Activated CD4-positive, alpha-beta T cell treated with anti-CD3 and anti-CD28 coated beads for 36 hours (primary cell): ENCODE measurements at regions not wholly inside any gene's neighbourhood (a gene's known extent, or its start where the extent isn't known, plus 50 kb on each side); places are given as distances from the start of the nearest gene placed in this dataset.
"Not testable (repeated sequence)": the region's sequence is repeated elsewhere in the genome, so short reads cannot be mapped to it uniquely, and the experiment has no call there.

Experiments used
- ATAC-seq: fragments of 200-7000 bp; cut with Tn5 transposase; one replicate; pipeline ENCODE4 v1.10.0; 2021; ENCODE audit warnings: mild to moderate bottlenecking, moderate library complexity
- CTCF ChIA-PET: fragments of 350-600 bp; sonication (Branson Sonifier 250); formaldehyde crosslinking; loops from one replicate; lab custom pipeline; 2021; ENCODE audit warnings: antibody characterized with exemption; lab: Charles Lee
- POLR2A ChIA-PET: fragments of 350-600 bp; sonication (Branson Sonifier 250); formaldehyde crosslinking; loops from one replicate; lab custom pipeline; 2021; ENCODE audit warnings: antibody characterized with exemption, inconsistent platforms; lab: Charles Lee
- DNase-seq: peaks from one replicate; pipeline ENCODE4 v3.0.0-alpha.2; 2020
- H3K27ac Mint-ChIP-seq: one replicate; pipeline ENCODE4 v1.8.0; 2021; ENCODE audit warnings: mixed read lengths
- H3K27me3 Mint-ChIP-seq: one replicate; pipeline ENCODE4 v1.8.0; 2021; ENCODE audit warnings: mixed read lengths
- H3K36me3 Mint-ChIP-seq: one replicate; pipeline ENCODE4 v1.8.0; 2021; ENCODE audit warnings: low read depth, mixed read lengths
- H3K4me1 Mint-ChIP-seq: one replicate; pipeline ENCODE4 v1.8.0; 2021; ENCODE audit warnings: mixed read lengths
- H3K4me3 Mint-ChIP-seq: one replicate; pipeline ENCODE4 v1.8.0; 2021; ENCODE audit warnings: mild to moderate bottlenecking, moderate library complexity, mixed read lengths
- H3K9me3 Mint-ChIP-seq: one replicate; pipeline ENCODE4 v1.8.0; 2021; ENCODE audit warnings: low read depth, mixed read lengths
- intact Hi-C, 2 experiments: fragments of 100-400 bp; cut with DNase I in 1 of 2; cut with micrococcal nuclease in 1 of 2; formaldehyde crosslinking; loops; one replicate each; pipeline versions ENCODE4 v1.14.2 to v1.15.1; 2022 to 2024; cut with DNase I, micrococcal nuclease

DNA sequence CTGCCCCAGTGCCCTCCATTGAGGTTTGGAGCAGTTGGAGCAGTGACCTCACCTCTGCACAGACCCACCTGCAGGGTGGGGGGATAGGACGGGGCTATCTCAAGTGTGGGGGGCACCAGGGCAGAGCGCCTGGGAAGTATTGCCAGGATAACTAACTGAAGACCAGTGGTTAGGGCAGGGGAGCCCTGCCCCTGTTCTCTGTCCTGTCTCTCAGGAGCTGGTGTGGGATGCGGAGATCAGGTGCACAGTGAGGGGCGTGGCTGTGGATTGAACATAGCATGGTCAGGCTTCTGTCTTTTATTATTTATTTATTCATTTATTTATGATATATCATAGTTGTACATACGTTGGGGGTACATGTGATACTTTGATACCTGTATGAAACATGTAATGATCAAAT, 256.6 kb downstream of the GADD45G start:
- intact Hi-C loops, H3K4me1 Mint-ChIP-seq, H3K4me3 Mint-ChIP-seq, ATAC-seq, CTCF ChIA-PET, H3K9me3 Mint-ChIP-seq, POLR2A ChIA-PET, H3K36me3 Mint-ChIP-seq, H3K27ac Mint-ChIP-seq, H3K27me3 Mint-ChIP-seq, DNase-seq: not testable (repeated sequence)

DNA sequence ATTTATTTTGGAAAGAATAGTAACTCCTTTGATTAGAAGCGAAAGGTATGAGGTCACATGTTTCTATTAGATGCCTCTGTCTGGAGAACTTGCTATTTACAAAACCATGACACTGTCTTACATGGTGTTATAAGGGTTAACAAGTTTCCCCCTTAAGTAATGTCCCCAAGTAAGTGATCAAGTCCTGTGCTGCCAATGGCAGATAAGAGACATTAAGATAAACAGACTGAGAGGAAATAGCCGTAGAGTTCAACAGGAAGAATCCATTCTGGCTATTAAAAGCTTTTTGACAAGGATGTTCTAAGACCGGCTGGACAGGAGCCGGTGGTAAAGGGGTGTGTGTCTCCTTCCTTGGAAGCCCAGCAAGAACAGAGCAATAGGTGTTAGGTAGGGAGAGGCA, 257.5 kb downstream of the GADD45G start:
- no peaks in the 10 kb centered on the region for H3K4me1 Mint-ChIP-seq
- ChIA-PET POLR2A (no interaction called here), CTCF (no interaction called here)
- intact Hi-C loops = no loop called here
- no peak for DNase-seq
- H3K36me3 Mint-ChIP-seq = no peaks in the 10 kb centered on the region
- no peaks in the 10 kb centered on the region for H3K9me3 Mint-ChIP-seq
- no peak overlapping the region for H3K4me3 Mint-ChIP-seq
- H3K27me3 Mint-ChIP-seq = peaks cover 2% of the 10 kb centered on the region
- ATAC-seq = no peak
- H3K27ac Mint-ChIP-seq = no peak overlapping the region

DNA sequence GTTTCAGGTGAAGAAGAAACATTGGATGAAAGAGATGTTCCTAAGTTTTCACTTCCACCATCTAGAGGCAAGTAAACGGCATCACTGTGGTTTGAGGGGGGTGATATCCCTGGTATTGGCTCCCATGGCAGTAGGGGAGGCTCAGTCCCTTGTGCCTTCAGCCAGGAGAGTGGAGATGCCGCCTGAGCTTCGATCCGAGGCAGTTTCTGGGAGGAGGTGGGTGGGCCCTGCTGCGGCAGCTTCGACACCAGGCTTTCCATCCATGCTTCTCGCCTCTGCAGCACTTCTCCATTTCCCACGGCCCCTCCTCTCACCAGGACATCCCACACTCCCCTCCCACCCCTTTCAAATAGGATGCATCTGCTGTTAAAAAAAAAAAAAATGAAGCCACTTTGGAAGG, 258.3 kb downstream of the GADD45G start:
- POLR2A ChIA-PET = no interaction called here
- no peaks in the 10 kb centered on the region for H3K36me3 Mint-ChIP-seq
- CTCF ChIA-PET = no interaction called here

DNA sequence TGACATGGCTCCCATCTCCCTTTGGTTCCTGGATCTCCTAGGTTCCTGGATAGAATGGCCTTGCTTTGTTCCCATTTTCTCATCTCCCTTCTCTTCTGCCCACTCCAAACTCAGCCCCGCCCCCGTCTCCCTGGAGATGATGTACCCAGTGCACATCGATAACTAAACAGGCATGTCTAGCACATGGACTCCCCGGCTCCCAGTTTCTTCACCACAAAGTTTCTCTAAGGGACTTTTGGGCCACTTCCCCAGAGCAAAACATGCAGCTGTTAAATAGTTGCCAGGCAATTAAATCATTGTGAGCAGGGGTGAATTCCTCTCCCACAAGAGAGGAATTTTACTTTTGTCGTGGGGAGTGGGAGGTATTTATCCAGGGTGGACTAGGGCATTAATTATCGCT, 259.0 kb downstream of the GADD45G start:
- no peaks in the 10 kb centered on the region for H3K4me1 Mint-ChIP-seq
- H3K27me3 Mint-ChIP-seq = peaks cover 2% of the 10 kb centered on the region
- no peak overlapping the region for H3K4me3 Mint-ChIP-seq
- ChIA-PET POLR2A (no interaction called here), CTCF (interaction anchor here (1.0 kb wide), 1 partner anchor 27 kb away, joined by 3 read pairs; no protein-coding TSS in a partner anchor)
- H3K9me3 Mint-ChIP-seq = no peaks in the 10 kb centered on the region
- intact Hi-C loops = no loop called here
- DNase-seq (no peak), ATAC-seq (no peak)
- H3K36me3 Mint-ChIP-seq = no peaks in the 10 kb centered on the region
- no peak overlapping the region for H3K27ac Mint-ChIP-seq

More for the DNA sequence above, 258.3 kb downstream of the GADD45G start:
- Mint-ChIP-seq H3K27ac (no peak overlapping the region), H3K27me3 (peaks cover 2% of the 10 kb centered on the region), H3K4me1 (no peaks in the 10 kb centered on the region), H3K9me3 (no peaks in the 10 kb centered on the region), H3K4me3 (no peak overlapping the region)
- no peak for DNase-seq
- intact Hi-C loops = no loop called here
- no peak for ATAC-seq

DNA sequence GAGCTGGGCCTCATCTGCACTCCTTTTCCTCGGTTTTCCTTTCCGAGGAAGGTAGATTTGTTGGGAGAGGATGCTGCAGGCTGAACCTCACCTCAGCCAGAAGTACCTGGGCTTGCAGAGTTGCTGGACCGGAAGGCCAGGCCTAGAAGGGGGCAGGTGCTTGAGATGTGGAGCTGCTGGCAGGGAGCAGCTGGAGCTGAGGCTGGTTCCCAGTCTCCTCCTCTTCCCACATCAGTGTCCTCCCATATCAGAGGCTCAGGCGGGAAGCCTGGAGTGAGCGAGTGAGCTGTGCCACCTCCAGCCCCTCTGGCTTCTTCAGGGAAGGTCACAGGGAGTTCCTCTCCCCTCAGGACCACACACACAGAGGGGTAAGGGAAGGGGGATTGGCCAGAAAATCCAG, 259.4 kb downstream of the GADD45G start:
- intact Hi-C loops = no loop called here
- no peaks in the 10 kb centered on the region for H3K4me1 Mint-ChIP-seq
- no peaks in the 10 kb centered on the region for H3K36me3 Mint-ChIP-seq
- DNase-seq (no peak), ATAC-seq (no peak)
- POLR2A ChIA-PET = no interaction called here
- CTCF ChIA-PET = interaction anchor here (1.0 kb wide), 1 partner anchor 26 kb away, joined by 3 read pairs; no protein-coding TSS in a partner anchor
- no peaks in the 10 kb centered on the region for H3K27me3 Mint-ChIP-seq
- H3K4me3 Mint-ChIP-seq = no peak overlapping the region
- H3K27ac Mint-ChIP-seq = no peak overlapping the region
- H3K9me3 Mint-ChIP-seq = no peaks in the 10 kb centered on the region

DNA sequence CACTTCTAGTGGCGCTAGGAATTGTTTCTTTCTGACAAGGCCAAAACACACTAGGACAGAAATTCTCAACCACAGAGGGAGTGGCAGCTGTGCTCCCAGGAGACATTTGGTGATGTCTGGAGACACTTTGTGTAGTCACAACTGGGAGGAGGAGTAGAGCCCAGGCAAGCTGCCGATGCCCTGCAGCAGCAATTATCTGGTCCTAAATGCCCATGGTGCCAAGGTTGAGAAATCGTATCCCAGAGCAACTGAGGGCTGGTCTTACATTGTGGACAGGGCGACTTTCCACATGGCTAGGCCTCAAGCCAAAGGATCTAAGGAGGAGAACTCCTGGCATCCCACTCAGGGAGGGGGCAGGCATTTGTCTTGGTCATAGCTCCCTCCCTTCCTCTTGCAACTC, 259.9 kb downstream of the GADD45G start:
- no peaks in the 10 kb centered on the region for H3K9me3 Mint-ChIP-seq
- H3K27me3 Mint-ChIP-seq = no peaks in the 10 kb centered on the region
- intact Hi-C loops = no loop called here
- ATAC-seq (no peak), DNase-seq (no peak)
- H3K4me1 Mint-ChIP-seq = no peaks in the 10 kb centered on the region
- ChIA-PET POLR2A (no interaction called here), CTCF (interaction anchor here (0.7 to 1.0 kb wide), 3 partner anchors 26 to 222 kb away, joined by 3 read pairs; no protein-coding TSS in a partner anchor)
- no peak overlapping the region for H3K27ac Mint-ChIP-seq
- H3K36me3 Mint-ChIP-seq = no peaks in the 10 kb centered on the region
- no peak overlapping the region for H3K4me3 Mint-ChIP-seq

DNA sequence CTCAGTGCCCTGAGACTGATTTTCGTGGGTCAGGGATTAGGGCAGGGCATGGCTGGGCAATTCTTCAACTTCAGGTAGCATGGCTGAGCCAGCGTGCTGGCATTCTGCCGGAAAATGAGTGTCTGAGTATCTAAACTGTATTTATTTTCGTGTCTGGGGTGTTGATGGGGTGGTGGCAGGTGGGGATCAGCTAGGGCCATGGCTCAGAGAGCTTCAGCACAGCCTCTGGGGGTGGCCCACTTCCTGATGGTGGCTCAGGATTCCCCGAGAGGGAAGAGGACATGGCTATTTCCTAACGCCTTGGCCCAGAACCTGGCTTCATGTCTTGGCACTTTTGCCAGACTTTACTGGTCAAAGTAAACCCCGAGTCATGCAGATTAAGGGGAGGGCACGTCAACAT, 260.5 kb downstream of the GADD45G start:
- H3K4me1 Mint-ChIP-seq = no peaks in the 10 kb centered on the region
- no peaks in the 10 kb centered on the region for H3K9me3 Mint-ChIP-seq
- no peaks in the 10 kb centered on the region for H3K27me3 Mint-ChIP-seq
- ChIA-PET POLR2A (no interaction called here), CTCF (interaction anchor here (0.6 to 1.0 kb wide), 3 partner anchors 12 to 223 kb away, joined by 3 read pairs; no protein-coding TSS in a partner anchor)
- H3K27ac Mint-ChIP-seq = no peak overlapping the region
- H3K4me3 Mint-ChIP-seq = no peak overlapping the region
- DNase-seq (no peak), ATAC-seq (no peak)
- no peaks in the 10 kb centered on the region for H3K36me3 Mint-ChIP-seq
- intact Hi-C loops = no loop called here

DNA sequence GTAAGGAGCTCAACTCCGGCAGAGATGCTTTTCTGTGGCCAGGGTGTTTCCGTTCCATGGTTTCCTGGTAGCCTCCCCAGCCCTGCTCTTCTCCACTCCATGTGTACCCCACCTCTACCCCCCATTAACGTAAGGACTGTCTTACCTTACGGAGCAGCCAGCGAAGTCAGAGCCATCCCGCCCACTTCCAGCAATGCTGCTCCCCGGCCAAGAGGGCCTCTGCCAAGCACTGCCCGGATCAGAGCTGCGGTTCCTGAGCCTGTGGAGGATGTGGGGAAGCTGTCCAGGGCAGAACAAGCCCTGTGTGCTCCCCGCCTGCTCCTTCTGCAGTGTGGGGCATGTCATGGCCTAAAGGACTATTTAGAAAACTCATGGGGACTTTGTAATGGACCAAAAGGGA, 261.2 kb downstream of the GADD45G start:
- ChIA-PET POLR2A (no interaction called here), CTCF (interaction anchor here (0.6 to 1.0 kb wide), 2 partner anchors 13 to 187 kb away, joined by 3 read pairs; no protein-coding TSS in a partner anchor)
- intact Hi-C loops = no loop called here
- H3K4me3 Mint-ChIP-seq = no peak overlapping the region
- H3K36me3 Mint-ChIP-seq = no peaks in the 10 kb centered on the region
- H3K27ac Mint-ChIP-seq = no peak overlapping the region
- no peaks in the 10 kb centered on the region for H3K27me3 Mint-ChIP-seq
- ATAC-seq (no peak), DNase-seq (no peak)
- H3K9me3 Mint-ChIP-seq = no peaks in the 10 kb centered on the region
- H3K4me1 Mint-ChIP-seq = no peaks in the 10 kb centered on the region

DNA sequence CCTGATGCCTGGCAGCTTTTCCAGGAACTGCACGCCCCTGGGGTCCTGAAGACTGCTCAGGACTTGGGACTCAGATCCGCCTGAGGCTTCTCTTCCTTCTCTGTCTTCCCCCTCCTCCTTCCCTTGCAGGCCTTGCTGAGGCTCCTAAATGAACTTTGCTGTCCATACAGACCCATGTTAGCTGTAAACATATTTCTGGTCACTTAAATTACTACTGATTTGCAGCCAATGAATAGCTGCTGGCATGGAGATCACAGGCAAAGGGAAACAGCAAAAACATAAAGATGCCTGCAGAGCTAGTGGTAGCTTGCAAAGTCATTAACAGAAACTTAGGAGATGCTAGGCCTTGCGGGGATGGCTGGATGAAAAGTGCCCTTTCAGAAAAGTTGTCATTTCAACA, 261.9 kb downstream of the GADD45G start:
- no peak for ATAC-seq
- ChIA-PET POLR2A (no interaction called here), CTCF (no interaction called here)

DNA sequence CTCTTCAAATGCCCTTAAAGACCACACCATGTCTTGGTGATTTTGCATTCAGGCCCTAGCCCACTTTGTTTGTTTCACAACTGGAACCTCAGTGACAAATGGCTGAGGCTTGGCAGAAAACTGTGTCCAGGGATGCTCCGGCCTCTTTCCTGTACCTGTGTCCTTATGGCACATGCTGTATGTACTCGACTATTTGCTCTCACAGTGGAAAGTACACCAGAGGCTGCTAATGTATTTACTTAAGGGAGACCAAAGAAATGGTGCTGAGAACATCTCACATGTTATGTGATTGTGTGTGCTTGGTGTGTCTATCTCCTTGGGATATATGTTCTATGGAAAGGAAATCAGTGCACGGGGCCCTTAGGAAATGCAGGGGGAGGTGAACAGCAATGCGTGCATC, 263.3 kb downstream of the GADD45G start:
- ChIA-PET CTCF (no interaction called here), POLR2A (no interaction called here)
- no peaks in the 10 kb centered on the region for H3K27me3 Mint-ChIP-seq
- no peak overlapping the region for H3K27ac Mint-ChIP-seq
- DNase-seq = no peak
- ATAC-seq = no peak
- H3K36me3 Mint-ChIP-seq = no peaks in the 10 kb centered on the region
- intact Hi-C loops = no loop called here
- no peak overlapping the region for H3K4me3 Mint-ChIP-seq
- no peaks in the 10 kb centered on the region for H3K9me3 Mint-ChIP-seq
- no peaks in the 10 kb centered on the region for H3K4me1 Mint-ChIP-seq

More for the DNA sequence above, 261.9 kb downstream of the GADD45G start:
- Mint-ChIP-seq H3K4me3 (no peak overlapping the region), H3K27ac (no peak overlapping the region), H3K27me3 (no peaks in the 10 kb centered on the region), H3K4me1 (no peaks in the 10 kb centered on the region), H3K36me3 (no peaks in the 10 kb centered on the region), H3K9me3 (no peaks in the 10 kb centered on the region)
- no peak for DNase-seq
- intact Hi-C loops = no loop called here

DNA sequence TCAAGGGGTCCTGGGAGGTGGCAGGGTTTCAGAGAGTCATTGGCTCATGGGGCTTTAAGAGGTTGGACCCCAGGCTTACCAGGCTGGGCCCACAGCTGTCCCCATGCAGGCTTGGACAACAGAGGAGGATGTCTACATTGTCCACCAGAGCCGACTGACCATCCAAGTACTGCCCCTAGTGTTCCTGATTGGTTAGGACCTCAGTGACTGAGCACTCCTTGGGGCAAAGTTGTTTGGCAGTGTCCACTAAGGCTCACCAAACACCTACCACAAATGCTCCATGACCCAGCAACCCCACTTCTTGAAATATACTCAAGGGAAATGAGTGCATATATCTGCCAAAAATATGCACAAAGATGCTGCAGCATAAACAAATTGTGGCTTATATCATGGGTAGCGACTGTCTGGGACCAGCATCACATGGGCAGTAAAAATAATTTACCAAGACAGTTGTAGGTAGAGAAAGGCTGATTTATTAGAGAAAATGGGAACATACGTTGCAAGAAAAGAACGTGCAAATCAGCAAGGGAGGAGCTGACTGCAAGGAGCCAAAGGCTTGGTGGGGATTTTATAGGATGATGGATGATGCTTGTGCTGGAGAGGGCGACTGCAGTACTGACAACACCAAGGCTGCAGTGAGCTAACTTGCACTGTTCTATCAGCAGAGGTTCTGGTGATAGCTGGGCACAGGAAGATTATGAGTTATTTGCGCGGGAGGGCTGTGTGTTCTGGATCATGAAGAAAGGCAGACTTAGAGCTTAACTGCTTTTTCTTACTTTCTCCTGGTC, 265.2 kb downstream of the GADD45G start:
- ChIA-PET CTCF (interaction anchor here (0.8 kb wide), 1 partner anchor 12 kb away, joined by 3 read pairs; no protein-coding TSS in a partner anchor), POLR2A (no interaction called here)
- Mint-ChIP-seq H3K4me1 (no peaks in the 10 kb centered on the region), H3K27ac (no peak overlapping the region), H3K27me3 (no peaks in the 10 kb centered on the region), H3K36me3 (no peaks in the 10 kb centered on the region), H3K9me3 (no peaks in the 10 kb centered on the region), H3K4me3 (no peak overlapping the region)
- DNase-seq (no peak), ATAC-seq (no peak)
- intact Hi-C loops = no loop called here

DNA sequence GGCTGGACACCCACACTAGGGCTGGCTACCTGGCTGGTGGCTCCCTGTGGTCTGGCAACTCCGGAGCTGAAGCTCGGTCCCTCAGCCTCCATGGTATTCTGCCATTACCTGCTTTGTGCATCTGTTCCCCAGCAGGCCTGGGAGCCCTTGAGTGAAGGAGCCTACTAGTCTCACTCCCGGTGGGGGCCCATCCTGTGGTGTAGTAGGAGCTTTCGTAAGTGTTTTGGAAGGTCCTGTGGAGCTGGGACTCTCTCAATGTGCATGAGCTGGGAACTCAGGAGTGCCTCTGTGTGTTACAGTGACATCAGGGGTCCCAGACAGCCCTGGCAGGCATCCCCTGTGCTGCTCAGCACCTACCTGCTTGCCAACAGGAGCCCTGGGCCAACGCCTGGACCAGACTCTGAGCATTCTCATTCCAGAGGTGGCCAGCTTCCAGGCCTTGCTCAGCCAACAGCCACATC, 267.1 kb downstream of the GADD45G start:
- H3K27me3 Mint-ChIP-seq = no peaks in the 10 kb centered on the region
- intact Hi-C loops = no loop called here
- H3K36me3 Mint-ChIP-seq = no peaks in the 10 kb centered on the region
- no peaks in the 10 kb centered on the region for H3K9me3 Mint-ChIP-seq
- no peaks in the 10 kb centered on the region for H3K4me1 Mint-ChIP-seq
- DNase-seq (no peak), ATAC-seq (no peak)
- ChIA-PET POLR2A (interaction anchor here (0.6 kb wide), 1 partner anchor 128 kb away, joined by 4 read pairs; no protein-coding TSS in a partner anchor), CTCF (no interaction called here)
- H3K27ac Mint-ChIP-seq = no peak overlapping the region
- H3K4me3 Mint-ChIP-seq = no peak overlapping the region
